ENCODE measurements at regions not wholly inside any gene's neighbourhood (a gene's known extent, or its start where the extent isn't known, plus 50 kb on each side); places are given as distances from the start of the nearest gene placed in this dataset.

GRCh38 chr5:171573451-171574225 is 154.2 kb downstream of the FGF18 start:
- Histone ChIP-seq H3K4me2 (ENCODE audit: low read length) (no peak overlapping the region), H3K9ac (ENCODE audit: low read depth, low read length) (no peak overlapping the region), H3K36me3 (ENCODE audit: insufficient read depth, low read length) (no peaks in the 10 kb centered on the region), H3K27me3 (ENCODE audit: control insufficient read depth, insufficient read depth, low read length) (peaks cover 23% of the 10 kb centered on the region), H3K9me3 (replicated peaks; ENCODE audit: low read length) (peaks cover 2% of the 10 kb centered on the region), H3K4me3 (ENCODE audit: low read length) (no peak overlapping the region), H3K4me1 (ENCODE audit: control insufficient read depth, insufficient read depth, low read length) (peaks cover 4% of the 10 kb centered on the region)

- H3K4me2 ChIP-seq (ENCODE audit: low read length) = no peak overlapping the region
- H3K4me3 ChIP-seq (ENCODE audit: low read length) = no peak overlapping the region
- H3K36me3 ChIP-seq (ENCODE audit: insufficient read depth, low read length) = no peaks in the 10 kb centered on the region
- H3K9me3 ChIP-seq (replicated peaks; ENCODE audit: low read length) = no peaks in the 10 kb centered on the region
- peaks cover 4% of the 10 kb centered on the region for H3K4me1 ChIP-seq (ENCODE audit: control insufficient read depth, insufficient read depth, low read length)
- no peak overlapping the region for H3K9ac ChIP-seq (ENCODE audit: low read depth, low read length)
- H3K27me3 ChIP-seq (ENCODE audit: control insufficient read depth, insufficient read depth, low read length) = peaks cover 30% of the 10 kb centered on the region
These were observed 154.9 kb downstream of the FGF18 start for GRCh38 chr5:171574376-171574775.

- no peaks in the 10 kb centered on the region for H3K36me3 ChIP-seq (ENCODE audit: insufficient read depth, low read length)
- H3K4me1 ChIP-seq (ENCODE audit: control insufficient read depth, insufficient read depth, low read length) = peaks cover 7% of the 10 kb centered on the region
- no peak overlapping the region for H3K4me3 ChIP-seq (ENCODE audit: low read length)
- no peak overlapping the region for H3K9ac ChIP-seq (ENCODE audit: low read depth, low read length)
- H3K9me3 ChIP-seq (replicated peaks; ENCODE audit: low read length) = no peaks in the 10 kb centered on the region
- H3K4me2 ChIP-seq (ENCODE audit: low read length) = no peak overlapping the region
- H3K27me3 ChIP-seq (ENCODE audit: control insufficient read depth, insufficient read depth, low read length) = peaks cover 35% of the 10 kb centered on the region
These were observed 155.9 kb downstream of the FGF18 start for GRCh38 chr5:171575386-171575785.

GRCh38 chr5:171575808-171576207 is 156.4 kb downstream of the FGF18 start:
- H3K4me1 ChIP-seq (ENCODE audit: control insufficient read depth, insufficient read depth, low read length) = peaks cover 11% of the 10 kb centered on the region
- H3K9me3 ChIP-seq (replicated peaks; ENCODE audit: low read length) = no peaks in the 10 kb centered on the region
- H3K4me2 ChIP-seq (ENCODE audit: low read length) = no peak overlapping the region
- no peak overlapping the region for H3K9ac ChIP-seq (ENCODE audit: low read depth, low read length)
- no peaks in the 10 kb centered on the region for H3K36me3 ChIP-seq (ENCODE audit: insufficient read depth, low read length)
- H3K27me3 ChIP-seq (ENCODE audit: control insufficient read depth, insufficient read depth, low read length) = peaks cover 35% of the 10 kb centered on the region
- H3K4me3 ChIP-seq (ENCODE audit: low read length) = no peak overlapping the region

GRCh38 chr5:171577042-171577758 is 157.8 kb downstream of the FGF18 start:
- Histone ChIP-seq H3K4me3 (ENCODE audit: low read length) (no peak overlapping the region), H3K36me3 (ENCODE audit: insufficient read depth, low read length) (no peaks in the 10 kb centered on the region), H3K9me3 (replicated peaks; ENCODE audit: low read length) (no peaks in the 10 kb centered on the region), H3K27me3 (ENCODE audit: control insufficient read depth, insufficient read depth, low read length) (peaks cover 43% of the 10 kb centered on the region), H3K9ac (ENCODE audit: low read depth, low read length) (no peak overlapping the region), H3K4me1 (ENCODE audit: control insufficient read depth, insufficient read depth, low read length) (peaks cover 9% of the 10 kb centered on the region), H3K4me2 (ENCODE audit: low read length) (no peak overlapping the region)

- peaks cover 53% of the 10 kb centered on the region for H3K27me3 ChIP-seq (ENCODE audit: control insufficient read depth, insufficient read depth, low read length)
- peaks cover 9% of the 10 kb centered on the region for H3K4me1 ChIP-seq (ENCODE audit: control insufficient read depth, insufficient read depth, low read length)
- no peaks in the 10 kb centered on the region for H3K9me3 ChIP-seq (replicated peaks; ENCODE audit: low read length)
- no peaks in the 10 kb centered on the region for H3K36me3 ChIP-seq (ENCODE audit: insufficient read depth, low read length)
- H3K4me3 ChIP-seq (ENCODE audit: low read length) = no peak overlapping the region
- no peak overlapping the region for H3K4me2 ChIP-seq (ENCODE audit: low read length)
- no peak overlapping the region for H3K9ac ChIP-seq (ENCODE audit: low read depth, low read length)
These were observed 158.8 kb downstream of the FGF18 start for GRCh38 chr5:171578049-171578828.

GRCh38 chr5:171578829-171579491 is 159.5 kb downstream of the FGF18 start:
- Histone ChIP-seq H3K36me3 (ENCODE audit: insufficient read depth, low read length) (no peaks in the 10 kb centered on the region), H3K4me3 (ENCODE audit: low read length) (no peak overlapping the region), H3K27me3 (ENCODE audit: control insufficient read depth, insufficient read depth, low read length) (peaks cover 59% of the 10 kb centered on the region), H3K9ac (ENCODE audit: low read depth, low read length) (no peak overlapping the region), H3K4me1 (ENCODE audit: control insufficient read depth, insufficient read depth, low read length) (peaks cover 9% of the 10 kb centered on the region), H3K4me2 (ENCODE audit: low read length) (no peak overlapping the region), H3K9me3 (replicated peaks; ENCODE audit: low read length) (no peaks in the 10 kb centered on the region)

- H3K27me3 ChIP-seq (ENCODE audit: control insufficient read depth, insufficient read depth, low read length) = peaks cover 67% of the 10 kb centered on the region
- peaks cover 9% of the 10 kb centered on the region for H3K4me1 ChIP-seq (ENCODE audit: control insufficient read depth, insufficient read depth, low read length)
- no peaks in the 10 kb centered on the region for H3K9me3 ChIP-seq (replicated peaks; ENCODE audit: low read length)
- no peak overlapping the region for H3K4me2 ChIP-seq (ENCODE audit: low read length)
- no peak overlapping the region for H3K9ac ChIP-seq (ENCODE audit: low read depth, low read length)
- no peak overlapping the region for H3K4me3 ChIP-seq (ENCODE audit: low read length)
- no peaks in the 10 kb centered on the region for H3K36me3 ChIP-seq (ENCODE audit: insufficient read depth, low read length)
These were observed 160.5 kb downstream of the FGF18 start for GRCh38 chr5:171579976-171580411.

GRCh38 chr5:171580502-171581265 is 161.2 kb downstream of the FGF18 start:
- Histone ChIP-seq H3K4me3 (ENCODE audit: low read length) (no peak overlapping the region), H3K4me1 (ENCODE audit: control insufficient read depth, insufficient read depth, low read length) (peaks cover 9% of the 10 kb centered on the region), H3K4me2 (ENCODE audit: low read length) (no peak overlapping the region), H3K36me3 (ENCODE audit: insufficient read depth, low read length) (no peaks in the 10 kb centered on the region), H3K9ac (ENCODE audit: low read depth, low read length) (no peak overlapping the region), H3K27me3 (ENCODE audit: control insufficient read depth, insufficient read depth, low read length) (peaks cover 67% of the 10 kb centered on the region), H3K9me3 (replicated peaks; ENCODE audit: low read length) (no peaks in the 10 kb centered on the region)

GRCh38 chr5:171581781-171582180 is 162.3 kb downstream of the FGF18 start:
- Histone ChIP-seq H3K9ac (ENCODE audit: low read depth, low read length) (no peak overlapping the region), H3K36me3 (ENCODE audit: insufficient read depth, low read length) (no peaks in the 10 kb centered on the region), H3K27me3 (ENCODE audit: control insufficient read depth, insufficient read depth, low read length) (peaks cover 60% of the 10 kb centered on the region), H3K9me3 (replicated peaks; ENCODE audit: low read length) (no peaks in the 10 kb centered on the region), H3K4me3 (ENCODE audit: low read length) (no peak overlapping the region), H3K4me2 (ENCODE audit: low read length) (no peak overlapping the region), H3K4me1 (ENCODE audit: control insufficient read depth, insufficient read depth, low read length) (peaks cover 9% of the 10 kb centered on the region)
